ENCODE measurements at regions not wholly inside any gene's neighbourhood (a gene's known extent, or its start where the extent isn't known, plus 50 kb on each side); places are given as distances from the start of the nearest gene placed in this dataset.

DNA sequence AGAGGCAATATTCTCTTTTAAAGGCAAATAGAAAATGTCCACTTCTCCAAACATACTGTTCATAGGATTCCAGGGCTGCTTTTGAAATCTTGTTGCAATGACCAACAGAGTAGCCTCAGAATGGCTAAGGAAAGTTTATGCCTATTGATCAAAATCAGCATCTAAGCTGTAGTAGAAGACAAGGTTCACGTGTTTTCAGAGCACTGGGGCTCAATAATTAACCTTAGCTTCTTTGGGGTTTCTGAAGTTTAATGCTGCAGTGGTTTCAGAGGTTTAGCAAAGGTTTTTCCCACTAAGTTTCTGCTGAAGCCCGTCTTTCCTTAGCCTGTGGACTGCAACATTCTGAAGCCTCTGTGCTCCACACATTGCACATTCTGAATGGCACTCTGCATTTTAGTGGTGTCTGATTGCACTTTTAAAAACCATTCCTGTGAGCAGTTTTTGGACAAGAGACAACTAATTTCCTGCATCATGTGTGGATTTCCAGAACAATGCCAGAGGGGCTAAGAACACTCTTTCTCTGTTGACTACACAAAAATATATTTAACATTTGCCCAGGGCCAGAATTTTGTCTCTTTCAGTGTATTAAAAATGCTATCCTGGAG, 342.5 kb downstream of the PTEN start:
- no peaks in the 10 kb centered on the region for H3K36me3 Mint-ChIP-seq (ENCODE audit: low read depth)
- DNase-seq = no peak
- no peaks in the 10 kb centered on the region; the same call in 1 of the 2 replicates for H3K27me3 Mint-ChIP-seq (ENCODE audit: insufficient read depth)
- H3K4me3 Mint-ChIP-seq = no peak overlapping the region
- H3K9me3 Mint-ChIP-seq = no peaks in the 10 kb centered on the region
- peaks cover 33% of the 10 kb centered on the region for H3K4me1 Mint-ChIP-seq (ENCODE audit: low read depth)
- TF ChIP-seq, protein P1, sequence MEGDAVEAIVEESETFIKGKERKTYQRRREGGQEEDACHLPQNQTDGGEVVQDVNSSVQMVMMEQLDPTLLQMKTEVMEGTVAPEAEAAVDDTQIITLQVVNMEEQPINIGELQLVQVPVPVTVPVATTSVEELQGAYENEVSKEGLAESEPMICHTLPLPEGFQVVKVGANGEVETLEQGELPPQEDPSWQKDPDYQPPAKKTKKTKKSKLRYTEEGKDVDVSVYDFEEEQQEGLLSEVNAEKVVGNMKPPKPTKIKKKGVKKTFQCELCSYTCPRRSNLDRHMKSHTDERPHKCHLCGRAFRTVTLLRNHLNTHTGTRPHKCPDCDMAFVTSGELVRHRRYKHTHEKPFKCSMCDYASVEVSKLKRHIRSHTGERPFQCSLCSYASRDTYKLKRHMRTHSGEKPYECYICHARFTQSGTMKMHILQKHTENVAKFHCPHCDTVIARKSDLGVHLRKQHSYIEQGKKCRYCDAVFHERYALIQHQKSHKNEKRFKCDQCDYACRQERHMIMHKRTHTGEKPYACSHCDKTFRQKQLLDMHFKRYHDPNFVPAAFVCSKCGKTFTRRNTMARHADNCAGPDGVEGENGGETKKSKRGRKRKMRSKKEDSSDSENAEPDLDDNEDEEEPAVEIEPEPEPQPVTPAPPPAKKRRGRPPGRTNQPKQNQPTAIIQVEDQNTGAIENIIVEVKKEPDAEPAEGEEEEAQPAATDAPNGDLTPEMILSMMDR (IDR thresholded peaks at IDR 0.05) = no peak
- no peak overlapping the region for H3K27ac Mint-ChIP-seq

DNA sequence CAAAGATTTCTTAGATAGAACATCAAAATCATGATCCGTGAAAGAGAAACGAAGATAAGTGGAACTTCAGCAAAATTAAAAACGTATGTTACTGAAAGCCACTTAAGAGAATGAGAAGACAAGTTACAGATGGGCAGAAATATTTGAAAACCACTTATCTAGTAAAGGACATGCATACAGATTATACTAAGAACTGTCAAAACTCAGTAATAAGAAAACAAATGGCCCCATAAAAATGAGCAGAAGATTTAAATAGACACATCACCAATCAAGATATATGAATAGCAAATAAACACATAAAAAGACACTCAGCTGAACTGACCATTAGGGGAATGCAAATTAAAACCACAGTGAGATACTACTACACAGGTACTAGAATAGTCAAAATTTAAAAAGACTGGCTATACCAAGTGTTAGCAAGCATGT, 343.7 kb downstream of the PTEN start:
- H3K27ac Mint-ChIP-seq = no peak overlapping the region
- peaks cover 5% of the 10 kb centered on the region for H3K27me3 Mint-ChIP-seq (ENCODE audit: insufficient read depth)
- peaks cover 34% of the 10 kb centered on the region for H3K4me1 Mint-ChIP-seq (ENCODE audit: low read depth)
- no peak for DNase-seq
- H3K9me3 Mint-ChIP-seq = no peaks in the 10 kb centered on the region
- no peaks in the 10 kb centered on the region for H3K36me3 Mint-ChIP-seq (ENCODE audit: low read depth)
- TF ChIP-seq, protein P1 (IDR thresholded peaks at IDR 0.05) = no peak
- H3K4me3 Mint-ChIP-seq = no peak overlapping the region

DNA sequence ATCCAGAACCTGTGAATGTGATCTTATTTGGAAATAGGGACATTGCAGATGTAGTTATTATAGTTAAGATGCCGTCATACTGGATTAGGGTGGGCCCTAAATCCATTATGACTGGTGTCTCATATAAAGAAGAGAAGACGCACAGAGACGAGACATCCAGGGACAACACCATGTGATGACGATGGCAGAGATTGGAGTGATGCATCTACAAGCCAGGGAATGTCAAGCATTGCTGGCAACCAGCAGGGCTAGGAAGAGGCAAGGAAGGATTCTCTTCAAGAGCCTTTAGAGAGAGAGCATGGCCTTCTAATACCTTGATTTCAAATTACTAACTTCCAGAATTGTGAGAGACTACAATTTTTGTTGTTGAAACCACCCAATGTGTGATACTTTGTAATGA, 345.8 kb downstream of the PTEN start:
- TF ChIP-seq, protein P1 (IDR thresholded peaks at IDR 0.05) = no peak
- peaks cover 9% of the 10 kb centered on the region for H3K27me3 Mint-ChIP-seq (ENCODE audit: insufficient read depth)
- no peaks in the 10 kb centered on the region for H3K36me3 Mint-ChIP-seq (ENCODE audit: low read depth)
- peaks cover 34% of the 10 kb centered on the region for H3K4me1 Mint-ChIP-seq (ENCODE audit: low read depth)
- H3K9me3 Mint-ChIP-seq = no peaks in the 10 kb centered on the region
- DNase-seq = no peak
- no peak overlapping the region for H3K4me3 Mint-ChIP-seq
- no peak overlapping the region for H3K27ac Mint-ChIP-seq

DNA sequence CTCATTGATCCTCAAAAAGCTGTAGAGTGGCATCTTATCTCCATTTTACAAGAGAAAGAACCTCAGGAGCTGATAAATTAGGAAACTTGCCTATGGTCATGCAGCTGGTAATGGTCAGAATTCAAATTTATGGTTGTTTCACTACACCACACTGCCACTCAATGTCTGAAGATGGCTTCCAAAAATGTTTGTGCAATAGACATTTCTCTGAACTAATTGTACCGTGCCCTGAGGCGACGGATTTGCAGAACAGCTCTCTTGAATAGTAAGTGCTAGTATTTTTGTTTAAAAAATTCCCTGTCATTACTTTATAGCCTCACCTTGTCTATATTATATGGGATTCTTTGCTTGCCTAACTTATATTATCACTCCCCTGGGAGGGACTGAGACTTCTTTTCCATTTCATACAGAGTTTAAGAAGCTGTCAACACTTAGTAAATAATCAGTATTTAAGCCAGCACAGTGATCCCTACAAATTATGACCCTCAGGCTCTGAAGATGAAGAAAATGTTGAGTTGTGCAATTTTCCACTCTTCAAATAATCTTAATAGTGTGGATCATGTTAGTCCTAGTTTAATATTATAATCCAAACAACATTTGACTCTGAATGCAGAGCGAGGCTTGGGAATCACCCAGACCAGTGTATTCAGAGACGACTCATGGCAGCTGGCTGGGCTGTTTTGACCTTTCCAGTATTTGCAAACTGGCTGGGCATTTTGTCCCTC, 346.6 kb downstream of the PTEN start:
- TF ChIP-seq, protein P1 (IDR thresholded peaks at IDR 0.05) = no peak
- Mint-ChIP-seq H3K27me3 (ENCODE audit: insufficient read depth) (peaks cover 10% of the 10 kb centered on the region), H3K27ac (no peak overlapping the region), H3K9me3 (no peaks in the 10 kb centered on the region), H3K4me3 (no peak overlapping the region), H3K4me1 (ENCODE audit: low read depth) (peaks cover 34% of the 10 kb centered on the region), H3K36me3 (ENCODE audit: low read depth) (no peaks in the 10 kb centered on the region)
- peak; percentile 27 for DNase-seq

DNA sequence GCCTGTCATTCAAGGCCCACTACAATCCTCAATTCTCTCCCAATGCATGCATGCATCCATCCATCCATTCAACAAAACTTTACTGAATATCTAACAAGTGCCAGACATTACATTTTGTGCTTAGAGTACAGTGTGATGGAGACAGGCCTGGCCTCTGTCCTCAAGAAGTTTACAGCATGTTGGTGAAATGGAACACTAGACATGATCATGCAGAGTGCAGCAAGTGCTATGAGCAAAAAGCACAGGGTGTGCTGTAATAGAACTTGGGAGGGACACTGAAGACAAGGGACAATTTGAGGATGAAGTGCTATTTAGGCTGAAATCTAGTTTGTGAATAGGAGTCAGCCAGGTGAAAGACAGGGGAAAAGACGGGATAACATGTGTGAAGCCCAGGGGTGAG, 347.8 kb downstream of the PTEN start:
- Mint-ChIP-seq H3K27me3 (ENCODE audit: insufficient read depth) (peaks cover 10% of the 10 kb centered on the region), H3K36me3 (ENCODE audit: low read depth) (no peaks in the 10 kb centered on the region), H3K4me1 (ENCODE audit: low read depth) (peaks cover 33% of the 10 kb centered on the region), H3K4me3 (no peak overlapping the region), H3K27ac (no peak overlapping the region), H3K9me3 (no peaks in the 10 kb centered on the region)
- DNase-seq = no peak
- TF ChIP-seq, protein P1 (IDR thresholded peaks at IDR 0.05) = no peak
